ENCODE measurements at regions not wholly inside any gene's neighbourhood (a gene's known extent, or its start where the extent isn't known, plus 50 kb on each side); places are given as distances from the start of the nearest gene placed in this dataset.

- Mint-ChIP-seq H3K27ac (no peak overlapping the region), H3K9me3 (peaks cover 29% of the 10 kb centered on the region), H3K36me3 (ENCODE audit: low read depth) (no peaks in the 10 kb centered on the region), H3K27me3 (ENCODE audit: low read depth) (no peaks in the 10 kb centered on the region), H3K4me3 (no peak overlapping the region), H3K4me1 (ENCODE audit: low read depth) (no peaks in the 10 kb centered on the region)
- no peak for DNase-seq (ENCODE audit: low spot score)
These were observed 1596.3 kb downstream of the MAT2B start for GRCh38 chr5:165101709-165102108.

DNA sequence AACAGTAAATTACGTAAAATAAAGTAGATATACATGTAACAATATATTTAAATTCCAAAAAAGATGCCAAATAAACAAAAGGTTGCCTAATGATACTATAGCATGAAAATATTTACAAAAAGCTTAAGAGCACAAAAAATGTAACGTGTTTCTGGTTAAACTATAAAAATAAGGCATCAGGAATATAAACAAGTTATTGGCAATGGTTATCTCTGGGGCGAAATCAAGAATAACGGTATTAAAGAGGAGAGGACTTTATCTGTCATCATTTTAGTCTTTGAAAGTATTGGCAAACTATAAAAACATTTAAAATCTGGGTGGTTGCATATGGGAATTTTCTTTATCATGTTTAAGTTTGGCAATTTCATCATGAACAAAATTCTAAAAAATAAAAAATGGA, 1599.2 kb downstream of the MAT2B start:
- H3K9me3 Mint-ChIP-seq, result peaks cover 18% of the 10 kb centered on the region
- no peak overlapping the region for H3K4me3 Mint-ChIP-seq
- no peaks in the 10 kb centered on the region for H3K36me3 Mint-ChIP-seq (ENCODE audit: low read depth)
- no peaks in the 10 kb centered on the region for H3K4me1 Mint-ChIP-seq (ENCODE audit: low read depth)
- no peak overlapping the region for H3K27ac Mint-ChIP-seq
- H3K27me3 Mint-ChIP-seq (ENCODE audit: low read depth), result no peaks in the 10 kb centered on the region
- DNase-seq (ENCODE audit: low spot score), result no peak

DNA sequence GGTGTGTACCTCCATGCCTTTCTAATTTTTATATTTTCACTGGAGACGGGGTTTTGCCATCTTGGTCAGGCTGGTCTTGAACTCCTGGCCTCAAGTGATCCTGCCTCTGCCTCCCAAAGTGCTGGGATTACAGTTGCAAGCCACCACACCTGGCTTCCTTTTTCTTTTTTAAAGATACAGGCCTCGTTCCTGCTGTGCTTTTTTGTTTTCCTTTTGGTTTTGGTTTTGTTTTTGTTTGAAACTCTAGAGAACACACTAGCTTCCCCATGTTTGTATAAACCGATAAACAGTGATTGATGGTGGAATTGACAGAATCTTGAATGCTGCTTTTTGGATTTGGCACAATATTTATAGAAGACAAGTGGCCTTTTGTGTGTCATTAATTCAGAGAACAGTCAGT, 1603.4 kb downstream of the MAT2B start:
- DNase-seq (ENCODE audit: low spot score), result no peak

DNA sequence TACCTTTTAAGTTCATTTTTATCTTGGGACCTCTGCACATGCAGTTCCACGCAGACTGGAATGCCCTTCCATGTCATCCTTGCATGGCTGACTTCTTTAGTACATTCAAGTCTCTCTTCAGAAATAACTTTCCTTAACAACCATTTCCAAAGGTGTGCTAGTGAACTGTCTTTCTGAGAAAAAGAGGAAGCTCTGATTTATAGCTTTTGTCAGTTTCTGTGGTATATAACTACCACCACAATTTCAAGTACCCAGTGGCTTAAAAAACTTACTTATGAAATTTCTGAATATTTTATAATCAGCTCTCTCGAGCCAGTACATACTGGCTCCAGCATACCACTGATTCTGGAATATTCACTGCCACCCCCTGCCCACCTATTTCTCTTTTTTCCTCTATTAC, 1613.8 kb downstream of the MAT2B start:
- DNase-seq (ENCODE audit: low spot score), result no peak
- Mint-ChIP-seq H3K9me3 (peaks cover 13% of the 10 kb centered on the region), H3K27ac (no peak overlapping the region), H3K27me3 (ENCODE audit: low read depth) (no peaks in the 10 kb centered on the region), H3K36me3 (ENCODE audit: low read depth) (no peaks in the 10 kb centered on the region), H3K4me3 (no peak overlapping the region), H3K4me1 (ENCODE audit: low read depth) (no peaks in the 10 kb centered on the region)

More for the DNA sequence above, 1603.4 kb downstream of the MAT2B start:
- no peak overlapping the region for H3K4me3 Mint-ChIP-seq
- H3K27ac Mint-ChIP-seq, result no peak overlapping the region
- no peaks in the 10 kb centered on the region for H3K36me3 Mint-ChIP-seq (ENCODE audit: low read depth)
- H3K9me3 Mint-ChIP-seq, result peaks cover 15% of the 10 kb centered on the region
- H3K4me1 Mint-ChIP-seq (ENCODE audit: low read depth), result no peaks in the 10 kb centered on the region
- no peaks in the 10 kb centered on the region for H3K27me3 Mint-ChIP-seq (ENCODE audit: low read depth)

DNA sequence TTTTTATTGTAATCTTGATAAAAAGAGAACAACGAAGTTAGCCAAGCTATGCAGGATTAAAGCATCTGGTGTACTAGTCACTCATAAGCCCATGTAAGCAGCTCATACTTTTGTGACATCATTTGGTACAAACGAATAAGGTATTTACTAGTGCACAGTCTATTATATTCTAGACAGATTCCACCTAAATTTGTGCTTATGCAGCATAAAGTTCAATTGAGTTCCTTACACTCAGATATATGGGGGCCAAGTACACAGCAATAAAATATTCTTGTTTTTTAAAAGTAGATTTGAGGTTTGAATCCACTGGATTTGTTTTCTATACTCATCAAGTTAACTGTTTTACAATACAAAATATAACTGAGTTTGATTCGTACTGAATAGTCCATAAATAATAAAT, 1621.2 kb downstream of the MAT2B start:
- Mint-ChIP-seq H3K27me3 (ENCODE audit: low read depth) (no peaks in the 10 kb centered on the region), H3K9me3 (peaks cover 5% of the 10 kb centered on the region), H3K36me3 (ENCODE audit: low read depth) (no peaks in the 10 kb centered on the region), H3K4me3 (no peak overlapping the region), H3K4me1 (ENCODE audit: low read depth) (no peaks in the 10 kb centered on the region), H3K27ac (no peak overlapping the region)
- DNase-seq (ENCODE audit: low spot score), result no peak

DNA sequence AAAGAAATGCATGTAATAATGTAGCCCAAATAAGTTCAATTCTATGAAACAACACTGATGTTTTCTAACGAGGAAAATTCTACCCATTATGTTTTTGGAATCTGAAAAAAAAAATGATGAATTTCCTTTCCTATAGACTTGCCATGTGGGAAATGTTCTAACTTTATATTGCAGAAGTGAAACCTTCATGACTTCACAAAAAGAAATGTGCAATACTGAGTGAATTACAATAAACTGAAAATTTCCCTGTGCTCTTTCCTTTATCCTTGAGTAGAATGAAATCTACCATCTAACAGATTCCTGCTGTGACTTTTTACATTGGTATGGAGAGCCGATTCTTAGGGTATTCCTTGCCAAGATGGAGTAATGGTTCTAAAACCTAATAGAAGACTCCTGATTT, 1622.5 kb downstream of the MAT2B start:
- Mint-ChIP-seq H3K27ac (no peak overlapping the region), H3K9me3 (peaks cover 5% of the 10 kb centered on the region), H3K4me3 (no peak overlapping the region), H3K36me3 (ENCODE audit: low read depth) (no peaks in the 10 kb centered on the region), H3K4me1 (ENCODE audit: low read depth) (no peaks in the 10 kb centered on the region), H3K27me3 (ENCODE audit: low read depth) (no peaks in the 10 kb centered on the region)
- no peak for DNase-seq (ENCODE audit: low spot score)

DNA sequence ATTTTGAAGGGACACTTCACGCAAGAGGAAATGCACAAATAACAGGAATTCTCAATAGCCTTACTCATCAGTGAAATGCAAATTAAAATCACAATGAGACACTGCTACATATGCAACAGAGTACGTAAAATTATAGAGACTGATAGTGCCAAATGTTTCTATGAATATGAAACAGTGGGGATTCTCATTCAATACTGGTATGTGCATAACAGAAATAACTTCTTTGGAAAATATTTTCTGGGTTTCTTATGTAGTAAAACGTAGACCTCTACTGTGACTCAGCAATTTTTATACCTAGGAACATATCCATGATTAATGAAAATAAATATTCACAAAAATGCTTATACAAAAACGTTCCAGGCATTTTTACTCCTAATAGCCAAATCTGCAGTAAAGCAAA, 1625.2 kb downstream of the MAT2B start:
- Mint-ChIP-seq H3K4me3 (no peak overlapping the region), H3K9me3 (peaks cover 5% of the 10 kb centered on the region), H3K4me1 (ENCODE audit: low read depth) (no peaks in the 10 kb centered on the region), H3K27ac (no peak overlapping the region), H3K27me3 (ENCODE audit: low read depth) (no peaks in the 10 kb centered on the region), H3K36me3 (ENCODE audit: low read depth) (no peaks in the 10 kb centered on the region)
- DNase-seq (ENCODE audit: low spot score), result no peak

DNA sequence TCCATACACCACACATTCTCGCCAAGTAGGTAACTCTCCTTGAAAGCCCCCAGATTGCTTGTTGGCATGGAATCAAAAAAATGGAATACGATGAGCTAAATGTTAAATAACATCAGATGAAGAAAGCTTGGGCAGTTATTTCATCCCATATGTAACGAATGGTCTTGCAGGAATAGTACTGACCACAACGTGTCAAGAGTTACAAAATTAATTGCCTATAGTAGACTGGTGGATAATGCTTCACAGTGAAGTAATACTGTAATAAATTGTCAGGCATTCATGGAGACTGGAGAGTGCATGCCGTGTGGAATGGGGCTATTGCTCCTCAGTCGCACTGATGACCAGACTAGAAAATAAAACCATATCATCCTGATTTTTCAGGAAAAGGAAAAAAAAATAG, 1628.7 kb downstream of the MAT2B start:
- Mint-ChIP-seq H3K27ac (no peak overlapping the region), H3K4me1 (ENCODE audit: low read depth) (no peaks in the 10 kb centered on the region), H3K4me3 (no peak overlapping the region), H3K9me3 (peaks cover 6% of the 10 kb centered on the region), H3K36me3 (ENCODE audit: low read depth) (no peaks in the 10 kb centered on the region), H3K27me3 (ENCODE audit: low read depth) (no peaks in the 10 kb centered on the region)
- no peak for DNase-seq (ENCODE audit: low spot score)

- Mint-ChIP-seq H3K27me3 (ENCODE audit: low read depth) (no peaks in the 10 kb centered on the region), H3K27ac (no peak overlapping the region), H3K4me1 (ENCODE audit: low read depth) (no peaks in the 10 kb centered on the region), H3K9me3 (peaks cover 6% of the 10 kb centered on the region), H3K36me3 (ENCODE audit: low read depth) (no peaks in the 10 kb centered on the region), H3K4me3 (no peak overlapping the region)
- no peak for DNase-seq (ENCODE audit: low spot score)
These were observed 1630.1 kb downstream of the MAT2B start for GRCh38 chr5:165135565-165135964.

GRCh38 chr5:165137701-165138100, 1632.3 kb downstream of the MAT2B start:
- H3K36me3 Mint-ChIP-seq (ENCODE audit: low read depth), result no peaks in the 10 kb centered on the region
- DNase-seq (ENCODE audit: low spot score), result no peak

DNA sequence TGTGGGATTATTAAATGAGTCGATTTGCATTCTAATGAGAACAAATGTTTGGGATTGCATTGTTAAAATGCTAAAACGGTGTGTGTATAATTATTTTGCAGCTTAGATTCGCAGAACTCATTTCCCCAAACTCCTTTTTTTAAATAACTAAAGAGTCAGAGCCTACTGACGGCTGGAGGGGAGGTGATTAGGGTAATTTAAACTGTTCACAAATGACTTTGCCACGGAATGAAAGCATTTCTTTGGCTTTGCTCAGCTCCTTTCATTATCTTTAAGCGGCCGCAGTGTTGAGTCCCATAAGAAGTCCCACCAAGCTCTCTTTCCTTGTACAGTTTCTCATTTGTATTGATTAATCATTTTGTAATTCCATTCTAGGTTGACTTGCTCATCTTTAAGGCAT, 1632.8 kb downstream of the MAT2B start:
- no peaks in the 10 kb centered on the region for H3K36me3 Mint-ChIP-seq (ENCODE audit: low read depth)
- H3K4me1 Mint-ChIP-seq (ENCODE audit: low read depth), result no peaks in the 10 kb centered on the region
- no peaks in the 10 kb centered on the region for H3K27me3 Mint-ChIP-seq (ENCODE audit: low read depth)
- H3K27ac Mint-ChIP-seq, result no peak overlapping the region
- peaks cover 6% of the 10 kb centered on the region for H3K9me3 Mint-ChIP-seq
- DNase-seq (ENCODE audit: low spot score), result no peak
- no peak overlapping the region for H3K4me3 Mint-ChIP-seq

More at GRCh38 chr5:165137701-165138100, 1632.3 kb downstream of the MAT2B start:
- Mint-ChIP-seq H3K27me3 (ENCODE audit: low read depth) (no peaks in the 10 kb centered on the region), H3K9me3 (peaks cover 6% of the 10 kb centered on the region), H3K27ac (no peak overlapping the region), H3K4me3 (no peak overlapping the region), H3K4me1 (ENCODE audit: low read depth) (no peaks in the 10 kb centered on the region)

GRCh38 chr5:165139262-165139661, 1633.8 kb downstream of the MAT2B start:
- DNase-seq (ENCODE audit: low spot score), result no peak
- no peak overlapping the region for H3K27ac Mint-ChIP-seq
- no peaks in the 10 kb centered on the region for H3K27me3 Mint-ChIP-seq (ENCODE audit: low read depth)
- H3K36me3 Mint-ChIP-seq (ENCODE audit: low read depth), result no peaks in the 10 kb centered on the region
- peaks cover 6% of the 10 kb centered on the region for H3K9me3 Mint-ChIP-seq
- no peak overlapping the region for H3K4me3 Mint-ChIP-seq
- H3K4me1 Mint-ChIP-seq (ENCODE audit: low read depth), result no peaks in the 10 kb centered on the region

- Mint-ChIP-seq H3K27me3 (ENCODE audit: low read depth) (no peaks in the 10 kb centered on the region), H3K36me3 (ENCODE audit: low read depth) (no peaks in the 10 kb centered on the region), H3K27ac (no peak overlapping the region), H3K9me3 (peaks cover 6% of the 10 kb centered on the region), H3K4me1 (ENCODE audit: low read depth) (no peaks in the 10 kb centered on the region), H3K4me3 (no peak overlapping the region)
- DNase-seq (ENCODE audit: low spot score), result no peak
These were observed 1634.3 kb downstream of the MAT2B start for GRCh38 chr5:165139721-165140120.

DNA sequence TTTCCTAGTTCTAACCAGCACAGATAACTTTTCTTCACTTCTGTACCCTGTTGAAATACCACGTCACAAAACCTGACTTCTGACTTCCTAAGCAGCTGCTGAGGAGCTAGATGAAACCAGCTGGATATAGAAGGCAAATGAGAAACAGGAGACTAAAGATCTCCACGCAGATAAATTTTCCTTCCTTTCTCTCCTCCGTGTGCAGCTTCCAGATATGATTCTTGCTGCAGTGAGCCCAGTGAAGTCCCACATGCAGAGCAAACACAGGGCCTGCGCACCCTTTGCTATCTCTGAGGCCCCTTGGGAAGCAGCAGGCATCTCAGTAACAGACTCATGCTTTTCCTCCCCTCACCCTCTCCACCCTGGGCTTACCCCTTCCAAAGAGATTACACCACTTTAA, 1638.3 kb downstream of the MAT2B start:
- Mint-ChIP-seq H3K4me1 (ENCODE audit: low read depth) (no peaks in the 10 kb centered on the region), H3K9me3 (no peaks in the 10 kb centered on the region), H3K27me3 (ENCODE audit: low read depth) (no peaks in the 10 kb centered on the region), H3K27ac (no peak overlapping the region), H3K36me3 (ENCODE audit: low read depth) (no peaks in the 10 kb centered on the region), H3K4me3 (no peak overlapping the region)
- DNase-seq (ENCODE audit: low spot score), result no peak

DNA sequence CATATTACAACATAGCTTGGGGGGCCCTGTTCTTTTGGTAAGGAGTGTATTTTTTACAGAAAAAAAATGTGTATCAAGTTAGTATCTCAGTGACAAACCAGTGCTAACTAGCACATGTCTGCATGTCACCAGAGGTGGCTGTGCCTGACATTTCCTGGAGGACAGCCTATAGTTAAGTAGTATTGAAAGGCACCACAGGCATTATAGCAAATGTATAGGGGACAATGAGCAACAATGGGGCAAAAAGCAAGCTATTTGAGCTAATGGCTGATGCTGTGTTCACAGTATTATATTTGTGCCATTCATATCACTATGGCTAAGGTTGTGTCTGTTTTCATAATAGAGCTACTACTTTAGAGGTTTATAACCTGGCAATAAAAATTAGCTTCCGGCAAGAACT, 1644.0 kb downstream of the MAT2B start:
- Mint-ChIP-seq H3K27me3 (ENCODE audit: low read depth) (no peaks in the 10 kb centered on the region), H3K4me3 (no peak overlapping the region), H3K27ac (no peak overlapping the region), H3K9me3 (no peaks in the 10 kb centered on the region), H3K4me1 (ENCODE audit: low read depth) (no peaks in the 10 kb centered on the region), H3K36me3 (ENCODE audit: low read depth) (no peaks in the 10 kb centered on the region)
- DNase-seq (ENCODE audit: low spot score), result no peak
